ENCODE measurements at regions not wholly inside any gene's neighbourhood (a gene's known extent, or its start where the extent isn't known, plus 50 kb on each side); places are given as distances from the start of the nearest gene placed in this dataset.

DNA sequence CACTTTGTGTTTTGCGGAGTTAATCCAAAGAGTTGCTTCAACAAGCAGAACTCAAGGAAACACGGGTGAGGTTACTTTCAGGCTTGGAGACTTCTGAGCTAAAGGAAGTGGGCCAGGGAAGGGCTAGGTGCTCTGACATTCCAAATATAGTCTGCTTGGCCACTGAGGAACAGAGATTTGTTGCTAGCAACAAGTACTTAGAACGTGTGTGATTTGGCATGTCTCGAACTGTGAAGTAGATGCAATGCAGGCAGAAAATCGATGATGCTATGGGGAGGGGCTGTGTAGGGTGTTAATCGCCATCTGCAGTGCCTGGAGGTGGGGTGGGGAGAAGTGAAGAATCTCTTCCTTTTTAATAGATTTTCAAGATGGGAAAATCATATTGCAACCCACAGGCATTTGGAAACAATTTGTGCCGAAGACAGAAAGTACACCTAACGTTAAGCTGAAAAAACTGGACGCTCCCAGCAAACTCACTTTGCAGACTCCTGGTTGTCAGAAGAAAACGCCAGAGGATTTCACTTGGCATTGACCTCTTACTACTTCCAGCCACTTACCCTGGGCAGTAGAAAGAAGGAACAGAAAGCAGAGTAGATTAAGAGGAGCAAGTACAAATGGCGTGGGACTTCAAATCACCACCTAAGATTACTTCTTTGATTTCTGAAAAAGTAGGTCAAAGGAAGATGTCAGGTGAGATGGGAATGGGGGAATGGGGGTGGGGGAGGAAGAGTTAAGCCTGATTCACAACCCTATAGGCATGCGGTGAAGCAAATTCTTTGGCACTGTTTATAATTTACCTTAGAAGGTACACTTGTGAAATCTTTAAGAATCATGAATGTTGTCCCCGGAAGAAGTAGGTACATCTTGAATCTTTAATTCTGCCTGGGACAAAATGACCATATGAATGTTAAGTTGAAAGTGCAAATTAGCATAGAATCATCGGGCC lies 314.1 kb downstream of the CD83 start:
- H3K4me3 ChIP-seq (ENCODE audit: low read length in 2 of 2) = no peak overlapping the region
- no peak for DNase-seq (ENCODE audit: low spot score)
- no peak overlapping the region for H2AK5ac ChIP-seq (ENCODE audit: low read depth, low read length)
- H3K4me2 ChIP-seq (ENCODE audit: insufficient read depth, low read length, poor library complexity, severe bottlenecking) = no peak overlapping the region
- H3K18ac ChIP-seq (ENCODE audit: low read length) = no peak overlapping the region
- no peak overlapping the region for H4K91ac ChIP-seq (ENCODE audit: low read depth, low read length, poor library complexity)
- no peak overlapping the region for H4K8ac ChIP-seq (ENCODE audit: low read depth, low read length)
- no peak overlapping the region for H2BK5ac ChIP-seq (ENCODE audit: low read length)
- no peak overlapping the region for H3K14ac ChIP-seq (ENCODE audit: low read length)
- H3K27ac ChIP-seq (replicated peaks; ENCODE audit: low read length) = no peak overlapping the region
- no peak overlapping the region for H2BK15ac ChIP-seq (ENCODE audit: low read length)
- no peak overlapping the region for H3K23ac ChIP-seq (ENCODE audit: low read depth, low read length, poor library complexity)
- H3K9ac ChIP-seq (ENCODE audit: low read depth, low read length, poor library complexity) = no peak overlapping the region
- H3K79me1 ChIP-seq (ENCODE audit: low read depth, low read length) = no peaks in the 10 kb centered on the region
- H2AFZ ChIP-seq (ENCODE audit: low read length) = no peak overlapping the region
- no peak overlapping the region for H2BK120ac ChIP-seq (ENCODE audit: low read depth, low read length)
- no peaks in the 10 kb centered on the region for H3K9me3 ChIP-seq (replicated peaks in 1 of 2; ENCODE audit: control insufficient read depth in 2 of 2, insufficient read depth in 1 of 2, low read depth in 1 of 2, low read length in 2 of 2)
- H3K4me1 ChIP-seq (ENCODE audit: control insufficient read depth in 2 of 2, insufficient read depth in 1 of 2, low read depth in 1 of 2, low read length in 2 of 2) = peaks cover 0 to 2% of the 10 kb centered on the region in 2 donors
- H3K36me3 ChIP-seq (replicated peaks in 1 of 2; ENCODE audit: control insufficient read depth in 2 of 2, insufficient read depth in 2 of 2, low read length in 2 of 2) = no peaks in the 10 kb centered on the region
- WGBS, 2 donors (ENCODE audit: extremely low coverage in 2 of 2, insufficient read length in 2 of 2, insufficient replicate concordance in 1 of 2) = no CpG with 5 or more reads among the region's 14 CpGs
- no peak overlapping the region for H3K4ac ChIP-seq (ENCODE audit: low read length)
- peaks cover 0 to 6% (median 0%) of the 10 kb centered on the region in 3 experiments for H3K27me3 ChIP-seq (ENCODE audit: control insufficient read depth in 3 of 3, insufficient read depth in 3 of 3, low read depth in 1 of 3, low read length in 3 of 3)
- H2BK12ac ChIP-seq (ENCODE audit: low read length) = no peak overlapping the region

DNA sequence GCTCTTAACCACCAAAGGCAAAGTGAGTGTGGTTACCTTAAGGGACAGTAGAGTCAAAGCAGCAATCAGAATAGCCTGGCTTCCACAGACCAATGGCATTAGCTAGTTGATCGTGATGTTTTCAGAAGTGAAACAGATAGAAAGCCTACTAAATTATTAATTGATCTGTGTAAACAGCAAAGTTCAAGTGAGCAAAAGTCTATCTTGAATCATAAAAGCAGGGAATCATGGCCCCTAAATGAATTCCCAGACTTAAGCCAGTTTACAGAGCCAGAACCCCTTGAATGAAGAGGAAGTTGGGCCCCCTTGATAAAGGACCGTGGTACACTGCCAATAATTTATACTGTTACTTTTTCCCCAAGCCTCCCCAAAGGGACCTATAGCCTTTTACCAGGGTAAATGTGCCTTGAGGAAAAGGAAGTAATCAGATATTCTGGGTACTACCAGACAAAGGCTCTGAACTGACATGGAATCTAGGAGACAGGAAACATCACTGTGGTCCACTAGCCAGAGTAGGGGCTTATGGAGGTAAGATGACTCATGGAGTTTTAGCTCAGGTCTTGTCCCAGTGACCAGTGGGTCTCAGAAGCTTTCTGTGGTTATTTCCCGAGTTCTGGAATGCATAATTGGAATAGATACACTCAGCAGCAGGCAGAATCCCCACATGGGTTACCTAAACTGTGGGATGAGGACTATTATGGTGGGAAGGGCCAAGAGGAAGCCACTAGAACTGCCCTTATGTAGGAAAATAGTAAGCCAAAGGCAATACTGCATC lies 317.5 kb downstream of the CD83 start:
- Histone ChIP-seq H2AFZ (ENCODE audit: low read length) (no peak overlapping the region), H3K9me3 (replicated peaks in 1 of 2; ENCODE audit: control insufficient read depth in 2 of 2, insufficient read depth in 1 of 2, low read depth in 1 of 2, low read length in 2 of 2) (no peaks in the 10 kb centered on the region), H3K27ac (replicated peaks; ENCODE audit: low read length) (no peak overlapping the region), H2AK5ac (ENCODE audit: low read depth, low read length) (no peak overlapping the region), H3K9ac (ENCODE audit: low read depth, low read length, poor library complexity) (no peak overlapping the region), H2BK12ac (ENCODE audit: low read length) (no peak overlapping the region), H3K4me2 (ENCODE audit: insufficient read depth, low read length, poor library complexity, severe bottlenecking) (no peak overlapping the region), H2BK5ac (ENCODE audit: low read length) (no peak overlapping the region), H4K91ac (ENCODE audit: low read depth, low read length, poor library complexity) (no peak overlapping the region), H3K14ac (ENCODE audit: low read length) (no peak overlapping the region), H3K18ac (ENCODE audit: low read length) (no peak overlapping the region), H3K27me3 (ENCODE audit: control insufficient read depth in 3 of 3, insufficient read depth in 3 of 3, low read depth in 1 of 3, low read length in 3 of 3) (peaks cover 0 to 2% (median 0%) of the 10 kb centered on the region in 3 experiments), H4K8ac (ENCODE audit: low read depth, low read length) (no peak overlapping the region), H2BK15ac (ENCODE audit: low read length) (no peak overlapping the region), H3K23ac (ENCODE audit: low read depth, low read length, poor library complexity) (no peak overlapping the region), H2BK120ac (ENCODE audit: low read depth, low read length) (no peak overlapping the region), H3K4me1 (ENCODE audit: control insufficient read depth in 2 of 2, insufficient read depth in 1 of 2, low read depth in 1 of 2, low read length in 2 of 2) (peaks cover 0 to 2% of the 10 kb centered on the region in 2 donors), H3K4ac (ENCODE audit: low read length) (no peak overlapping the region), H3K4me3 (ENCODE audit: low read length in 2 of 2) (no peak overlapping the region), H3K36me3 (replicated peaks in 1 of 2; ENCODE audit: control insufficient read depth in 2 of 2, insufficient read depth in 2 of 2, low read length in 2 of 2) (no peaks in the 10 kb centered on the region), H3K79me1 (ENCODE audit: low read depth, low read length) (no peaks in the 10 kb centered on the region)
- WGBS, 2 donors (ENCODE audit: extremely low coverage in 2 of 2, insufficient read length in 2 of 2, insufficient replicate concordance in 1 of 2) = no CpG with 5 or more reads among the region's 3 CpGs
- no peak for DNase-seq (ENCODE audit: low spot score)

DNA sequence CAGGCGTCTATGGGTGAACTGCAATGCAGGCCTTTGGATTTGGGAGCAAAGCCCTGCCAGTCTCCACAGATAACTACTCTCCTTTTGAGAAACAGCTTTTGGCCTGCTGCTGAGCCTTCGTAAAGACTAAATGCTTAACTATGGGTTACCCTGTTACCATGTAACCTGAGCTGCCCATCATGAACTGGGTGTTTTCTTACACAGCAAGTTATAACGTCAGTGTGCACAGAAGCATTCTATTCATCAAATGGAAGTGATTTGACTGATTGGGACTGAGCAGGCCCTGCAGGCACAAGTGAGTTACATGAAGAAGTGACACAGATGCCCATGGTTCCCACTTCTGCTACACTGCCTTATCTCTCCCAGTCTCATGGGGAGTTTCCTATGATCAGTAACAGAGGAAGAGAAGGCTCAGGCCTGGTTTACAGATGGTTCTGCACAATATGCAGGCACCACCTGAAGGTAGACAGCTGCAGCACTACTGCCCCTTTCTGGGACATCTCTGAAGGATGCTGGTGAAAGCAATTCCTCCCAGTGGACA lies 319.1 kb downstream of the CD83 start:
- WGBS, 2 donors (ENCODE audit: extremely low coverage in 2 of 2, insufficient read length in 2 of 2, insufficient replicate concordance in 1 of 2) = no CpG with 5 or more reads among the region's 3 CpGs

DNA sequence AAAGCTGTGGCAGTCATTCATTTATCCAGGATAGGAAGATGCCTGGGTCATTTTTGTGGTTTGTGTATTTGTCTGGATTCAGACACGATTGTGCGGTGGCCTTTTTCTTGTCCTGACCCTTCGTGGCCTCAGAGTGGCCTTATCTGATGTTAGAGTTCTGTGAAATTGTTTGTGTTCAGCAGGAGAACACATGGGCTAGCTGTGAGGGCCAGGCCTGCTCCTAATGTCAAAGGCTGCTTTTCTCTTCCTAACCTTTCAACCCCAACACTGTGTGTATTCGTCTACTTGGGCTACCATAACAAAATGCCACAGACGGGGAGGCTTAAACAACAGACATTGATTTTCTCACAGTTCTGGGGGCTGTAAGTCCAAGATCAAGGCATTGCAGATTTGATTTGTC lies 321.8 kb downstream of the CD83 start:
- Histone ChIP-seq H4K91ac (ENCODE audit: low read depth, low read length, poor library complexity) (no peak overlapping the region), H2BK12ac (ENCODE audit: low read length) (no peak overlapping the region), H3K27me3 (ENCODE audit: control insufficient read depth in 3 of 3, insufficient read depth in 3 of 3, low read depth in 1 of 3, low read length in 3 of 3) (peaks cover 0 to 23% (median 0%) of the 10 kb centered on the region in 3 experiments), H2AFZ (ENCODE audit: low read length) (no peak overlapping the region), H4K8ac (ENCODE audit: low read depth, low read length) (no peak overlapping the region), H2BK120ac (ENCODE audit: low read depth, low read length) (no peak overlapping the region), H3K14ac (ENCODE audit: low read length) (no peak overlapping the region), H3K23ac (ENCODE audit: low read depth, low read length, poor library complexity) (no peak overlapping the region), H2BK15ac (ENCODE audit: low read length) (no peak overlapping the region), H3K79me1 (ENCODE audit: low read depth, low read length) (no peaks in the 10 kb centered on the region), H2AK5ac (ENCODE audit: low read depth, low read length) (no peak overlapping the region), H3K18ac (ENCODE audit: low read length) (no peak overlapping the region), H3K36me3 (replicated peaks in 1 of 2; ENCODE audit: control insufficient read depth in 2 of 2, insufficient read depth in 2 of 2, low read length in 2 of 2) (no peaks in the 10 kb centered on the region), H2BK5ac (ENCODE audit: low read length) (no peak overlapping the region), H3K4ac (ENCODE audit: low read length) (no peak overlapping the region), H3K4me3 (ENCODE audit: low read length in 2 of 2) (no peak overlapping the region), H3K9me3 (replicated peaks in 1 of 2; ENCODE audit: control insufficient read depth in 2 of 2, insufficient read depth in 1 of 2, low read depth in 1 of 2, low read length in 2 of 2) (no peaks in the 10 kb centered on the region), H3K4me2 (ENCODE audit: insufficient read depth, low read length, poor library complexity, severe bottlenecking) (no peak overlapping the region), H3K9ac (ENCODE audit: low read depth, low read length, poor library complexity) (no peak overlapping the region), H3K27ac (replicated peaks; ENCODE audit: low read length) (no peak overlapping the region), H3K4me1 (ENCODE audit: control insufficient read depth in 2 of 2, insufficient read depth in 1 of 2, low read depth in 1 of 2, low read length in 2 of 2) (peaks cover 4 to 24% of the 10 kb centered on the region in 2 donors)
- WGBS, 2 donors (ENCODE audit: extremely low coverage in 2 of 2, insufficient read length in 2 of 2, insufficient replicate concordance in 1 of 2) = no CpG with 5 or more reads among the region's 5 CpGs
- no peak for DNase-seq (ENCODE audit: low spot score)

More for the DNA sequence above, 319.1 kb downstream of the CD83 start:
- Histone ChIP-seq H3K4me3 (ENCODE audit: low read length in 2 of 2) (no peak overlapping the region), H3K79me1 (ENCODE audit: low read depth, low read length) (no peaks in the 10 kb centered on the region), H3K36me3 (replicated peaks in 1 of 2; ENCODE audit: control insufficient read depth in 2 of 2, insufficient read depth in 2 of 2, low read length in 2 of 2) (no peaks in the 10 kb centered on the region), H3K14ac (ENCODE audit: low read length) (no peak overlapping the region), H2BK15ac (ENCODE audit: low read length) (no peak overlapping the region), H3K4me1 (ENCODE audit: control insufficient read depth in 2 of 2, insufficient read depth in 1 of 2, low read depth in 1 of 2, low read length in 2 of 2) (peaks cover 4 to 9% of the 10 kb centered on the region in 2 donors), H4K91ac (ENCODE audit: low read depth, low read length, poor library complexity) (no peak overlapping the region), H3K23ac (ENCODE audit: low read depth, low read length, poor library complexity) (no peak overlapping the region), H3K9ac (ENCODE audit: low read depth, low read length, poor library complexity) (no peak overlapping the region), H2BK5ac (ENCODE audit: low read length) (no peak overlapping the region), H2BK120ac (ENCODE audit: low read depth, low read length) (no peak overlapping the region), H3K18ac (ENCODE audit: low read length) (no peak overlapping the region), H3K27ac (replicated peaks; ENCODE audit: low read length) (no peak overlapping the region), H3K9me3 (replicated peaks in 1 of 2; ENCODE audit: control insufficient read depth in 2 of 2, insufficient read depth in 1 of 2, low read depth in 1 of 2, low read length in 2 of 2) (no peaks in the 10 kb centered on the region), H2AFZ (ENCODE audit: low read length) (no peak overlapping the region), H3K4me2 (ENCODE audit: insufficient read depth, low read length, poor library complexity, severe bottlenecking) (no peak overlapping the region), H3K4ac (ENCODE audit: low read length) (no peak overlapping the region), H2BK12ac (ENCODE audit: low read length) (no peak overlapping the region), H2AK5ac (ENCODE audit: low read depth, low read length) (no peak overlapping the region), H3K27me3 (ENCODE audit: control insufficient read depth in 3 of 3, insufficient read depth in 3 of 3, low read depth in 1 of 3, low read length in 3 of 3) (peaks cover 0 to 11% (median 0%) of the 10 kb centered on the region in 3 experiments), H4K8ac (ENCODE audit: low read depth, low read length) (no peak overlapping the region)
- DNase-seq (ENCODE audit: low spot score) = no peak
